ENCODE measurements at regions not wholly inside any gene's neighbourhood (a gene's known extent, or its start where the extent isn't known, plus 50 kb on each side); places are given as distances from the start of the nearest gene placed in this dataset.
"Not testable (repeated sequence)": the region's sequence is repeated elsewhere in the genome, so short reads cannot be mapped to it uniquely, and the experiment has no call there.

DNA sequence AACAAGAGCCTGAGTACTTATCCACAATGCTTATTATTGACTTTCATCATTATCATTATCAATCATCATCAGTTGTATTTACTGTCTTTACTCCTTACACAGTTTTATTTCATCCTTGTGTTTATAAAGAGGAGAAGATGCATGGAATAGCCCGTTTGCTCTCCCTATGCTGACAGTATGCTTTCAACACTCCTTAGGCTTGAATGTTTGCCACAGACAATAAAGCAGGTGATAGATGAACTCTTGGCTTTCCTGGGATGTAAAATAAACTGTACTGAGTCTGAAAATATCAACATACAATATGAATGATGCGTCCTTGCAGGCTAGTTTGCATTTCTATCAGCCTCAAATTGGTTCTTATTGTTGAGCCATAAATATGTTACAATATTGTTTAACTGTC lies 891.8 kb upstream of the NCAM2 start:
- no peaks in the 10 kb centered on the region for H3K4me1 Mint-ChIP-seq
- peaks cover 26% of the 10 kb centered on the region for H3K9me3 Mint-ChIP-seq
- H3K27me3 Mint-ChIP-seq: no peaks in the 10 kb centered on the region
- no peak overlapping the region for H3K4me3 Mint-ChIP-seq
- DNase-seq (no peak), ATAC-seq (no peak)
- no peak overlapping the region for H3K27ac Mint-ChIP-seq
- no peaks in the 10 kb centered on the region for H3K36me3 Mint-ChIP-seq (ENCODE audit: low read depth)

DNA sequence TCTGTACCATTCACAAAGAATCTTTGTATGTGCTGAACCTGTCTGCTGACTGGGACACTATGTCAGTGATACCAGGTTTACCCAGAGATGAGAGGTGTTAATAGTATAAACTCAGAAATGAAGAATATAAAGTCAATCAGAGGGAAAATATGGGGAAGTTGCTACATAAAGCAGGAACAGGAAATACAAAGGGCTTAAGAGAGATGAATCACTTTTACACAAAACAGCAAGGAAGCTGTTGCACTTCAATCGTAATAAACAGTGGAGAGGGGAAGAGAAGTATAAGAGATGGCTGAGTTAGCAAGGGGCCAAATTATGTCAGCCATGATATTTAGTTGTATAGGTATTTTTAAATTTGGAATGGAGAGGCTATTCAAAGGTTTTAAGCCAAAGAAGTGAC lies 890.2 kb upstream of the NCAM2 start:
- Mint-ChIP-seq H3K4me3 (no peak overlapping the region), H3K36me3 (ENCODE audit: low read depth) (no peaks in the 10 kb centered on the region), H3K27me3 (no peaks in the 10 kb centered on the region), H3K4me1 (no peaks in the 10 kb centered on the region), H3K27ac (no peak overlapping the region), H3K9me3 (peaks cover 28% of the 10 kb centered on the region)
- no peak for DNase-seq
- no peak for ATAC-seq

DNA sequence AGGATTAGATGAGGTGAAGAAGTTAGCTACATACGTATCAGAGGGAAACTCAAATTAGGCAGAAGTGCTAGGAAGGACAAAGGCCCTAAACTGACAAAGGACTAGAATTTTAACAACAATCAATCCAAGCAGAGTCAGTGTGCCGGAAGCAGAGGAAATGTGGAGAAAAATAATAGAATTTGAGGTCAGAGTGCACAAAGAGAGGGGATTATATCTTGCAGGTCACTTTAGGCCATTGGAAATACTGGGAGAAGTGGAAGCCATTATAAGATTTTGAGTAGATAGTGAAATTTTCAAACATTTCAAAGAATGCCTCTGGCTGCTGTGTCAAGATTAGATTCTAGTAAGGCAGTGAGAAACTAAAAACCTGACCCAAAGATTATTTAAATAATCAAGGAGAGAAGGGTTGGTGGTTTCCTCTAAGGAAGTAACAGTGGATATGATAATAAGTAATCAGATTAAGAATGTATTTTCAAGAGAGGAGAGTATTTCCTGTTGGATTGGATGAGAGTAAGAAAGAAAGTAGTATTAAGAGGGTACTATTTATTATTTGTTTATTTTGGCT lies 889.2 kb upstream of the NCAM2 start:
- DNase-seq (no peak), ATAC-seq (no peak)
- Mint-ChIP-seq H3K9me3 (peaks cover 31% of the 10 kb centered on the region), H3K27ac (no peak overlapping the region), H3K4me3 (no peak overlapping the region), H3K4me1 (no peaks in the 10 kb centered on the region), H3K36me3 (ENCODE audit: low read depth) (no peaks in the 10 kb centered on the region), H3K27me3 (no peaks in the 10 kb centered on the region)

DNA sequence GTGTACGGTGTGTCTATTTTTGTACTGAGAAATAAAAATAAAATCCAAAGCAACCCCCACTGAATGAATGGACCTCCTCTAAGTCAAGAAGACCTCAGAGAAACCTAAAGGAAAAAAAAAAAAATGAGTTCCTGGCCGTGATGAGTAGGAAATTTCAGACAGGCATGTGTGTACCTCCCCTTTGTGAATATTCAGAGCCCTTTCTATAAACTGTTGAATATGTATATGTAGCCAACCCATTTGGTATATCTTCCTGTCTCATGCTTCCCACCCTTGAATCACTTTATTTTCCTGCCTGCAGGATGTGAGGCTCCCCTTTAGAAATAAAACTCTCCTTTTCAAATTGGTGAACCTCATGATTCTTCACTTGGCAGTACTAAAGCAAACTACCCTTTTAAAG lies 887.8 kb upstream of the NCAM2 start:
- no peak overlapping the region for H3K4me3 Mint-ChIP-seq
- ATAC-seq: no peak
- DNase-seq: no peak
- H3K36me3 Mint-ChIP-seq (ENCODE audit: low read depth): no peaks in the 10 kb centered on the region
- no peaks in the 10 kb centered on the region for H3K4me1 Mint-ChIP-seq
- no peaks in the 10 kb centered on the region for H3K27me3 Mint-ChIP-seq
- peaks cover 34% of the 10 kb centered on the region for H3K9me3 Mint-ChIP-seq
- H3K27ac Mint-ChIP-seq: no peak overlapping the region

DNA sequence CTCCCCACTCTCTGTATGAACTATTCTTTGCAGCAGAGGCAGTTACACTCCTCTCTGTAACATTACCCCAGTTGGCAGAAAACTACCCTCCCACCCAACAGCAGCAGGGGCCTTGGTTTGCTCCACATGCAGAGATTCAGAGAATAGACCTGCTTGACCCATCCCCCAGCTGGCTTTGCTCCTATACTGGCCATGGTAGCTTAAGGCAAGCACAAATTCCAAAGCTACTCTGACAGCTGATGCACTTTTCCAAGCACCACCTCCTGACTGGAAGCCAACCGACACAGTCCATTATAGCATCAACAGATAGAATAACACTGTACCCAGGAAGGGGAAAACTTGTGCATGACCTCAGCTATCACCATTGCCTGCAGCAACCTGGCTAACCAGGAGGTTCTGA lies 846.5 kb upstream of the NCAM2 start:
- Mint-ChIP-seq H3K36me3 (ENCODE audit: low read depth) (no peaks in the 10 kb centered on the region), H3K9me3 (peaks cover 20% of the 10 kb centered on the region), H3K4me1 (no peaks in the 10 kb centered on the region), H3K4me3 (no peak overlapping the region), H3K27ac (no peak overlapping the region), H3K27me3 (no peaks in the 10 kb centered on the region)
- ATAC-seq: no peak
- DNase-seq: no peak

DNA sequence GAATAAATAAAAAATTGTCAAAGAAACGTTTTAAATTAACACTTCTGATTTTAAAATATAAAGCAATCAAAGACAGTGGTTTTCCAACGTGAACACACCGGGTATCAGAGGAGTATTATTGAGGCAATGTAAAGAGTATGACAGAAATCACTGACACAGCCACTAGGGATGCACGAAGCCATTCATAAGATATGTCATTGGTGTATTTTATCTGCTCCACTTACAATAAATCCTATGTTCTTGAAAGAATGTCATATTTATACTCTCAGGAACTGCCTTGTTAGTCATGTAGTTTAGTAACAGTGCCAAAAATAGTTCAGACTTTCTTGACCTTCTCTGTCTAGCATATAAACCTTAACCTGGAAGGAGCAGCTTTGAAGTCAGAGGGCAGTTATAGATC lies 835.0 kb upstream of the NCAM2 start:
- Mint-ChIP-seq H3K27ac (no peak overlapping the region), H3K9me3 (peaks cover 26% of the 10 kb centered on the region), H3K4me1 (no peaks in the 10 kb centered on the region), H3K4me3 (no peak overlapping the region), H3K27me3 (no peaks in the 10 kb centered on the region), H3K36me3 (ENCODE audit: low read depth) (no peaks in the 10 kb centered on the region)
- no peak for DNase-seq
- no peak for ATAC-seq

DNA sequence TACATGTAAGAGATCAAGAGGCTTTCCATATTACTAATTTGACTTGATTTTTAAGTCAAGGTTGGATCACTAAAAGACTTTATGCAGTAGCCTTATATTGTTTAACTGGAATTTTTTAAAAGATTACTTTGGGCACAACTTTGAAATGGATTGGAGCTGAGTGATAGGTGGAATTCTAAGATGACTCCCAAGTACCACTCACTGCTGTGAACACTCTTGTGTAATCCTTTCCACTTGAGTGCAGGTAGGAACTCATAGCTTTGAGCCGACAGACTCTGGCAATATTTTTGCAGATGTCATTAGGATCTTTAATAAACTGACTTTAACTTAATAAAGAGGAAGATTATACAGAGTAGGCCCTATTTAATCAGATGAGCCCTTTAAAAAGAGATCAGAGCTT lies 831.1 kb upstream of the NCAM2 start:
- Mint-ChIP-seq H3K4me1 (no peaks in the 10 kb centered on the region), H3K9me3 (peaks cover 18% of the 10 kb centered on the region), H3K27me3 (no peaks in the 10 kb centered on the region), H3K36me3 (ENCODE audit: low read depth) (no peaks in the 10 kb centered on the region), H3K27ac (no peak overlapping the region), H3K4me3 (no peak overlapping the region)
- no peak for DNase-seq
- no peak for ATAC-seq

DNA sequence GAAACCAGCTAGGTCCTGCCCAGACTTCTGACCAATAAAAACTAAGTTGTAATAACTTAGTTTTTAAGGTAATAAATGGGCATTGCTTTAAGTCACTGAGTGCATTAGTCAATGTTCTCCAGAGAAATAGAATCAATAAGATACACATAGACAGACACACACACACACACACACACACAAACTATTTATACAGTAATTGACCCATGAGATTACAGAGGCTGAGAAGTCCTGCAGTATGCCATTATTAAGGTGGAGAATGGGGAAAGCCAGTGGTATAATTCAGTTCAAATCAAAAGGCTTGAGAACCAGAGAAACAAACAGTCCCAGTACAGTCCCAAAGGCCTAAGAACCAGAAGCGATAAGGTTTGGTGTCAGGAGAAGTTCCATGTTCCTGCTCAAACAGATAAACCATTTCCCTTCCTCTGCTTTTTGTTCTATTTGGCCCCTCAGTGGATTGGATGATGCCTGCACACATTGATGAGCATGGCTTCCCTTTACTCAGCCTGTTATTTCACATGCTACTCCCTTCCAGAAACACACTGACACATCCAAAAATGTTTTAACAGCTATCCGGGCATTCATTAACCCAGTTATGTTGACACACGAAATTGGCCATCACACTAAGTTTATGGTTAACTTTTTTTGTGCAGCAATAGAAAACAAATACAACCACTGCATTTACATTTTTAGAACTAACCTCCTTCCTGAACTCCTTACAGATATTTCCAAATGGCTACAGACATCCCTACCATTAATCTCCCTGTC lies 828.2 kb upstream of the NCAM2 start:
- no peak for DNase-seq

DNA sequence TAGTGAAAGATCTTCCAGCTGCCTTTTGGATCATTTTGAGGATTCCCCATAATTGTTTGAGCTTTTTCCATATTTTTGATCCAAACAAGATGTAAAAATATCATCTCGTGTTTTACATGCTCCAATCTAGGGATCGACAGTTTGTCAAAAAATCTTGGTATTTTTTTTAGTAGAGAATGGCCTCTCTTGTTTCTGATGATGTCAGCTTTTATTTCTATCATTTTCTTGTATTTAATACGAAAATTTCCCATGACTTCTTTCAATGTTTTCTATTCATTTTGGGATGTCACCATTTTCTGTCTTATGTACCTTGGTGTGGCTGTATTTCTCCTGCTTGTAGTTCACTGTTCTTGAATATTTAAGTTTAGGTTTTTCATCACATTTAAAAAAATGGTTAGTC lies 812.0 kb upstream of the NCAM2 start:
- Mint-ChIP-seq H3K27ac (no peak overlapping the region), H3K4me3 (no peak overlapping the region), H3K27me3 (no peaks in the 10 kb centered on the region), H3K4me1 (no peaks in the 10 kb centered on the region), H3K9me3 (peaks cover 16% of the 10 kb centered on the region), H3K36me3 (ENCODE audit: low read depth) (no peaks in the 10 kb centered on the region)
- ATAC-seq (no peak), DNase-seq (no peak)

More for the DNA sequence above, 828.2 kb upstream of the NCAM2 start:
- Mint-ChIP-seq H3K4me1 (no peaks in the 10 kb centered on the region), H3K36me3 (ENCODE audit: low read depth) (no peaks in the 10 kb centered on the region), H3K27me3 (no peaks in the 10 kb centered on the region), H3K27ac (no peak overlapping the region), H3K4me3 (no peak overlapping the region), H3K9me3 (peaks cover 18% of the 10 kb centered on the region)
- ATAC-seq: no peak

DNA sequence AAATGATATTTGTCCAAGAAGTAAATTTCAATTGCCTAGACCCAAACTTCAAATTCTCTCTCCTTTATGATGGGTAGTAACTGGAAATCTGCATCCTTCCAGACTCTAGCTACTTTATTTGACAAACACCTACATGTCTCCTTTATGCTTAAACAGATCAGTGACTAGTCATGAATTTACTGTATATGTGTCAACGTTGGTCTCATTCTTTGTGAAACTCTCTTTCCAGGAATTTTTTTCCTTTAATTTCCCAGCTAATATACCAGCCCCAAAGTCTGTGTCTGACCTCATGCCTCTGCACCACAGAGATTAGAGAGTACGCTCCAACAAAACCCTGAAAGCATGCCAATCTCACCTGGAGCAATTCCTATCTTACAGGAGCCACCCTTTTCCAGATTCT lies 811.2 kb upstream of the NCAM2 start:
- H3K27me3 Mint-ChIP-seq: no peaks in the 10 kb centered on the region

DNA sequence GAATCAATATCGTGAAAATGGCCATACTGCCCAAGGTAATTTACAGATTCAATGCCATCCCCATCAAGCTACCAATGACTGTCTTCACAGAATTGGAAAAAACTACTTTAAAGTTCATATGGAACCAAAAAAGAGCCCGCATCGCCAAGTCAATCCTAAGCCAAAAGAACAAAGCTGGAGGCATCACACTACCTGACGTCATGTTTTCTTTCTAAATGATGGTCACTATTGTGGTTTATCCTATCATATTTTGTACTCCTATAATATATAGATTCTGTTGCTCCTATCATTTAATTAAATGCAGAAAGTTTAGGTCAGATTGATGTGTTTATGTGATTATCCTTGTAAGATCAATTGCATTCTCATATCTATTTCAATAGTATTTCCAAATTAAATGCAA lies 796.9 kb upstream of the NCAM2 start:
- H3K4me1 Mint-ChIP-seq: not testable (repeated sequence)

More for the DNA sequence above, 811.2 kb upstream of the NCAM2 start:
- Mint-ChIP-seq H3K36me3 (ENCODE audit: low read depth) (no peaks in the 10 kb centered on the region), H3K4me3 (no peak overlapping the region), H3K27ac (no peak overlapping the region), H3K9me3 (peaks cover 16% of the 10 kb centered on the region), H3K4me1 (no peaks in the 10 kb centered on the region)
- DNase-seq: no peak
- no peak for ATAC-seq

DNA sequence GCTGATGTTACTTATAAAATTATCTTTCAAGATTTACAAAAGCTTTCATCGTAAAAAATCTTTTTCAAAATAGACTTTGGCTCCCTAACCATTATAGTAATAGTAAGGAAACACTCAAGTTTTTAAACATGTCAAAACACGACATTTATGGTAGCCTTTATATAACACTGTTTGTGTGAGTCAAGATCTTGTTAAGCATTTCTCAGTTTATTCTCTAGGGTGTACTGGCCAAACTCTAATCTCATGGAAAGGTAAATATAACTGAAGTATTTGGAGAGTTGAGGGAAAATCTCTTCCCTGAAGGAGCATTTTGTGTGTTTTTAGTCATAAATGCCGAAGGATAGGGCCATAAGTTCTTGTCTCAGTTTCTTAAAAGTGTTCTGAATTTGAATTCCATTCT lies 790.9 kb upstream of the NCAM2 start:
- no peak overlapping the region for H3K4me3 Mint-ChIP-seq
- no peaks in the 10 kb centered on the region for H3K9me3 Mint-ChIP-seq
- DNase-seq (no peak), ATAC-seq (no peak)
- no peak overlapping the region for H3K27ac Mint-ChIP-seq
- H3K27me3 Mint-ChIP-seq: no peaks in the 10 kb centered on the region
- H3K36me3 Mint-ChIP-seq (ENCODE audit: low read depth): no peaks in the 10 kb centered on the region
- H3K4me1 Mint-ChIP-seq: no peaks in the 10 kb centered on the region

More for the DNA sequence above, 796.9 kb upstream of the NCAM2 start:
- DNase-seq; H3K9me3 Mint-ChIP-seq; ATAC-seq; H3K36me3 Mint-ChIP-seq (ENCODE audit: low read depth); H3K27ac Mint-ChIP-seq; H3K4me3 Mint-ChIP-seq; H3K27me3 Mint-ChIP-seq: not testable (repeated sequence)

DNA sequence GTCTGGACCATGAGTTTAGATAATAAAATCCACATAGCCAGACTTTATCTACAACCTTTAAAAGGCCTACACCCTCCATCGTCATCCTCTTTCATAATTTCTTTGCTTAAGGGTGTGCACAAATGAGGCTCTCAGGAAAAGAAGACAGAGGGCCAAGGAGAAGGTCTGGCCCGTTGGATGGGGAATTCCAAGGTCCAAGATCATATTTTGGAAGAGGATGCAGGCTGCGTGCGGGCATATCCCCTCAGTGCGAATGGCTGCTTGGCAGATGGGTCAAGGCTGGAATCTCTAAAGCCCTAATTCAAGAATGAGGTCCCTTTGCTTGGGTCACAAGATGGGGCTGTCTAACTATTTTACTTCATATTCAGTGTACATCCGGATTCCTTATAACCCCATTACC lies 782.2 kb upstream of the NCAM2 start:
- no peak overlapping the region for H3K4me3 Mint-ChIP-seq

DNA sequence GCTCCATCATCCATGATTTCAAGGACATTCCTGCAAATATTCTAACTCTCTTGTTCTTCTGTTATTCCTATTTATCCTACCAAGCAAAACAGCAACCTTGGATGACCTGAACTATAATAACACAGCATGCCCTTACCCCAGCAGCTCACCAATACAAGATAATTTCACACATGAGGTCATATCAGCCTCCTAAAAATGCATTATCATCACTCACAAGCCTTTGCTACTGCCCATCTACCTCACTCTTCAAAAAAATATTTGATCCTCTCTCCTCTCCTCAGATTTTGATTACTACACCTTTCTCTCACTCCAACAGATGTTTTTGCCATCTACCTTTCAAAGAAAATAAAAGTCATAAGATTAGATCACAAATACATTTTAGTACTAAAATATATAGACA lies 777.6 kb upstream of the NCAM2 start:
- DNase-seq: no peak
- no peaks in the 10 kb centered on the region for H3K4me1 Mint-ChIP-seq
- peaks cover 9% of the 10 kb centered on the region for H3K9me3 Mint-ChIP-seq
- H3K27me3 Mint-ChIP-seq: no peaks in the 10 kb centered on the region
- H3K27ac Mint-ChIP-seq: no peak overlapping the region
- ATAC-seq: no peak
- no peaks in the 10 kb centered on the region for H3K36me3 Mint-ChIP-seq (ENCODE audit: low read depth)
- H3K4me3 Mint-ChIP-seq: no peak overlapping the region

More for the DNA sequence above, 782.2 kb upstream of the NCAM2 start:
- H3K36me3 Mint-ChIP-seq (ENCODE audit: low read depth): no peaks in the 10 kb centered on the region
- peaks cover 4% of the 10 kb centered on the region for H3K9me3 Mint-ChIP-seq
- no peaks in the 10 kb centered on the region for H3K27me3 Mint-ChIP-seq
- no peak overlapping the region for H3K27ac Mint-ChIP-seq
- DNase-seq (no peak), ATAC-seq (no peak)
- H3K4me1 Mint-ChIP-seq: no peaks in the 10 kb centered on the region

DNA sequence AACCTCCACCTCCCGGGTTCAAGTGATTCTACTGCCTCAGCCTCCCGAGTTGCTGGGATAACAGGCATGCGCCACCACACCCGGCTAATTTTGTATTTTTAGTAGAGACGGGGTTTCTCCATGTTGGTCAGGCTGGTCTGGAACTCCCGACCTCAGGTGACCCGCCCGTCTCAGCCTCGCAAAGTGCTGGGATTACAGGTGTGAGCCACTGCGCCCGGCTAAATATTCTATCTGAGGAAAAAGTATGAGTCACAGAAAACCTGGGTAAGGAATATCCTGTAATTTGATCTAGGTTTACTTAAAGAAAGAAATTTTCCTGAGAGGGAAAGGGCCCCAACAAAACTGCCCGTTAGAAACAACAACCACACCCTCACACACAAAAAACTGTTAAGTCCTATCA lies 776.2 kb upstream of the NCAM2 start:
- not testable (repeated sequence) for ATAC-seq; H3K4me1 Mint-ChIP-seq; H3K9me3 Mint-ChIP-seq; H3K4me3 Mint-ChIP-seq; H3K27me3 Mint-ChIP-seq; H3K36me3 Mint-ChIP-seq (ENCODE audit: low read depth); H3K27ac Mint-ChIP-seq; DNase-seq
